ENCODE measurements at regions not wholly inside any gene's neighbourhood (a gene's known extent, or its start where the extent isn't known, plus 50 kb on each side); places are given as distances from the start of the nearest gene placed in this dataset.

- Mint-ChIP-seq H3K36me3 (ENCODE audit: insufficient read depth in 1 of 3, low read depth in 3 of 3) (peaks cover 10 to 14% (median 14%) of the 10 kb centered on the region in 3 experiments), H3K27ac (no peak overlapping the region), H3K4me3 (no peak overlapping the region), H3K27me3 (ENCODE audit: low read depth) (no peaks in the 10 kb centered on the region), H3K4me1 (peaks cover 19 to 23% of the 10 kb centered on the region in 2 experiments), H3K9me3 (peaks cover 60 to 74% of the 10 kb centered on the region in 2 experiments)
- Histone ChIP-seq H4K8ac (replicated peaks; ENCODE audit: insufficient read length, low read depth, low read length) (no peak overlapping the region), H3T11ph (ENCODE audit: low read length) (no peak overlapping the region), H2BK15ac (ENCODE audit: low read depth, low read length) (no peak overlapping the region), H3K79me1 (ENCODE audit: insufficient read depth, low read depth, low read length, poor library complexity, severe bottlenecking) (no peaks in the 10 kb centered on the region), H3K14ac (ENCODE audit: insufficient read depth, low read length) (no peak overlapping the region), H4K91ac (ENCODE audit: insufficient read length, low read depth, low read length) (no peak overlapping the region), H3K18ac (ENCODE audit: insufficient read length, low read depth, low read length) (no peak overlapping the region), H3K4me1 (ENCODE audit: insufficient read depth, low read length) (peaks cover 4% of the 10 kb centered on the region; the same call in 1 of the 2 replicates), H3K56ac (ENCODE audit: insufficient read length, low read depth, low read length) (no peak overlapping the region), H2AFZ (ENCODE audit: low read length) (no peak overlapping the region), H2BK5ac (ENCODE audit: insufficient read length, low read length) (no peak overlapping the region), H2BK12ac (ENCODE audit: insufficient read length, low read depth, low read length) (no peak overlapping the region), H3K23me2 (ENCODE audit: insufficient read length, low read depth, low read length, poor library complexity, severe bottlenecking) (no peaks in the 10 kb centered on the region), H3K9me3 (ENCODE audit: control insufficient read depth, low read depth, low read length) (no peaks in the 10 kb centered on the region), H3K4ac (ENCODE audit: low read depth, low read length) (no peak overlapping the region), H3K4me2 (ENCODE audit: insufficient read depth, insufficient read length, low read length) (no peak overlapping the region), H3K79me2 (ENCODE audit: insufficient read depth, low read length) (no peaks in the 10 kb centered on the region), H2BK20ac (ENCODE audit: low read depth, low read length, poor library complexity, severe bottlenecking) (no peak overlapping the region), H2AK5ac (ENCODE audit: insufficient read length, low read length) (no peak overlapping the region), H2BK120ac (ENCODE audit: low read depth, low read length, poor library complexity, severe bottlenecking) (no peak overlapping the region), H3K23ac (ENCODE audit: insufficient read length, low read depth, low read length) (no peak overlapping the region), H3K9ac (ENCODE audit: extremely low read depth, insufficient read length, low read length) (no peak overlapping the region), H4K5ac (ENCODE audit: insufficient read length, low read depth, low read length) (no peak overlapping the region), H3K27me3 (ENCODE audit: insufficient read depth, low read length) (no peaks in the 10 kb centered on the region), H3K27ac (ENCODE audit: insufficient read length, low read depth, low read length) (no peak overlapping the region), H4K20me1 (ENCODE audit: control insufficient read depth, insufficient read depth, insufficient read length) (no peaks in the 10 kb centered on the region)
- TF ChIP-seq CTCF (conservative IDR thresholded peaks at IDR 0.05): no peak
- DNase-seq: no peak
These were observed 173.8 kb upstream of the GLRA2 start for GRCh38 chrX:14355556-14355955.
